GM12864 (cell line): ENCODE measurements at regions not wholly inside any gene's neighbourhood (a gene's known extent, or its start where the extent isn't known, plus 50 kb on each side); places are given as distances from the start of the nearest gene placed in this dataset.
"Not testable (repeated sequence)": the region's sequence is repeated elsewhere in the genome, so short reads cannot be mapped to it uniquely, and the experiment has no call there.

Experiments
- DNase-seq: peaks from one replicate; pipeline ENCODE4 v3.0.0-alpha.2; 2011; ENCODE audit warnings: low read depth
- H3K4me3 ChIP-seq: 2 replicates; pipeline ENCODE4 v1.5.1; 2011; ENCODE audit warnings: mild to moderate bottlenecking, low read depth, low read length, control low read depth
- TF ChIP-seq, protein P1 (sequence below): IDR thresholded peaks from 2 replicates; pipeline ENCODE4 v1.5.1; 2011; ENCODE audit warnings: low read depth, mild to moderate bottlenecking, moderate library complexity, low read length, control low read depth, inconsistent platforms; ENCODE audit errors: missing control alignments

DNA sequence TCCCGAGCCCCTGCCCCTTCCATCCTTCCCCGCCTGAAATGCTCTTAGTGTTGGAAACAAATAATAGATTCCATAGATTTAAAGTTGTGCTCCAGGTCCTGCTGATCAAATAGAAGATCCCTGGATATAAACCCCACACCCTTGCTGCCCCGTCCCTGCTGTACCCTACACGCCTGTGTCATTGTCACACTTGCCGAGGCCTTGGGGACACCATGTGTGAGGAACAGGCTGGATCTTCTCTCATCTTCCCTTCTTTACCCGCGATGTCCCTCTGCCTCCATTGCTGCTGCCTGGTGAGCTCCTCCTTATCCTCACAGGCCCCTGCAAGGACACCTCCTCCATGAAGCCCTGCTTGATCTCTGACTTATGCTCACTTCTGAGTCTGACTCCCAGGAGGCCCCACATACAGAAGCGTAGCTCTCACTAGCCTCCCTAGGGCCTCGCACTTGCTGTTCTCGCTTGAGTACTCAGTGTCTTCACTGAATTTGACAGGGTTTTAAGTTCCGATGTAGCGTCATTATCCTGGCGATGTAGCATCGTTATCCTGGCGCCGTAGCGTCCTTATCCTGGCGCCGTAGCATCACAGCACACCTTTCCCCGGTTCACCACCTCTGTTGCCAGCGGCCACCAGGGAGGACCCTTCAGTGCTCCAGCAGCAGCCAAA is 221.9 kb downstream of the NDUFA10 start:
- TF ChIP-seq, protein P1, sequence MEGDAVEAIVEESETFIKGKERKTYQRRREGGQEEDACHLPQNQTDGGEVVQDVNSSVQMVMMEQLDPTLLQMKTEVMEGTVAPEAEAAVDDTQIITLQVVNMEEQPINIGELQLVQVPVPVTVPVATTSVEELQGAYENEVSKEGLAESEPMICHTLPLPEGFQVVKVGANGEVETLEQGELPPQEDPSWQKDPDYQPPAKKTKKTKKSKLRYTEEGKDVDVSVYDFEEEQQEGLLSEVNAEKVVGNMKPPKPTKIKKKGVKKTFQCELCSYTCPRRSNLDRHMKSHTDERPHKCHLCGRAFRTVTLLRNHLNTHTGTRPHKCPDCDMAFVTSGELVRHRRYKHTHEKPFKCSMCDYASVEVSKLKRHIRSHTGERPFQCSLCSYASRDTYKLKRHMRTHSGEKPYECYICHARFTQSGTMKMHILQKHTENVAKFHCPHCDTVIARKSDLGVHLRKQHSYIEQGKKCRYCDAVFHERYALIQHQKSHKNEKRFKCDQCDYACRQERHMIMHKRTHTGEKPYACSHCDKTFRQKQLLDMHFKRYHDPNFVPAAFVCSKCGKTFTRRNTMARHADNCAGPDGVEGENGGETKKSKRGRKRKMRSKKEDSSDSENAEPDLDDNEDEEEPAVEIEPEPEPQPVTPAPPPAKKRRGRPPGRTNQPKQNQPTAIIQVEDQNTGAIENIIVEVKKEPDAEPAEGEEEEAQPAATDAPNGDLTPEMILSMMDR: no peak
- DNase-seq: no peak
- no peak overlapping the region for H3K4me3 ChIP-seq

DNA sequence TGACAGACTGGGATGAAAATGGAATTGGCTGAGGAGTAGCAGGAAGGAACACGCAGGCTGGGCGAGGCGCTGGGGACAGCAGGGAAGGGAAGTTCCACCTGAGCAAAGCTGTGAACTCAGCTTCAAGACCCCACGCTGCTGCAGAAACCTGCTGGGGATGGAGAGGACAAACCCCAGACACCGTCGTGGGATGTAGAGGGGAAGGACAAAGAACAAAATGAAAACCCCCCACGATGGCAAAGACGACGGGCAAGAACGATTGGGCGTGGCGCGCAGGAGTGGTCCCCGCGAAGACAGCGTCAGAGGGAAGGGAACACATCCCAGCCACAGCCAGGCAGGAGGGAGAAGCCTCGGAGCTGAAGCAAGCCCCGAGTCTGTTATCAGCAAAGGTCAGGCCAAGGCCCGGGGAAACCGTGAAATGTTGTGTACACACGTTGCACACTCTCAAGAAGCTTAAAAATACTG is 222.9 kb downstream of the NDUFA10 start:
- DNase-seq: no peak
- H3K4me3 ChIP-seq: no peak overlapping the region
- TF ChIP-seq, protein P1: no peak

DNA sequence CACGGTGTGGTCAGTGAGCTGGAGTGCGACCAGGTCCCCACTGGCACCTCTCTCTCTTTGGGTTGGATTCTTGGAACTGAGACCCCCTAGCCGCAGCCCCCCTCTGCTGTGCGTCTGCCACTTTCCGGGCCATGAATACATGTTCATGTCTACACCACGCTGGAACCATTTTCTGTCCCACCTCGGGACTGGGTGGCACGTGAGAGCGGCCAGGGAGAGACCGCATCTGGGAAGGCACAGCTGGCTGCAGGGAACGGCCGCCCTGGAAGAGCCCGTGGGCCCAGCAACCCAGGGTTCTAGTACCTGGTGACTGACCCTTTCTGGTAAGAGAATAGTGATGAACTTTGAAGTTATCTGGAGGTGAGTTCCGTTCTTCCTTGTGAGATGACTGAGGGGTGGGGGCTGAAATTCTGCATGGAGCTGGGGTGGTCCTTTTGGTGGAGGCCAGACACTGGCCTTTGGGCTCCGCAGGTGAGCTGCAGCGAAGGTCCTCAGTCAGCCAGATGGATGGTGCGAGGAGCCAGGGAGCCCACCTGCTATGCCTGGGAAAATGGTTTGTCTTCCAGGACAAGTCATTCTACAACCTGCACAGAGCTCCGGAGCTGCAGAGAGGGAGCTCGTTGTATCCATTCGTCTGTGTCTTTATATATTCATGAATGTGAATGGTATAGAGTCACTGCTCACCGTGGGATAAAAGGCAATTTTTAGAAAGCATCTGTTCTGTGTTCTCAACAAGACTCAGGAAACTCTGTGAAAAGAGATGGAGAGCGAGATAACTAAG is 223.5 kb downstream of the NDUFA10 start:
- H3K4me3 ChIP-seq: no peak overlapping the region
- TF ChIP-seq, protein P1: no peak
- no peak for DNase-seq

DNA sequence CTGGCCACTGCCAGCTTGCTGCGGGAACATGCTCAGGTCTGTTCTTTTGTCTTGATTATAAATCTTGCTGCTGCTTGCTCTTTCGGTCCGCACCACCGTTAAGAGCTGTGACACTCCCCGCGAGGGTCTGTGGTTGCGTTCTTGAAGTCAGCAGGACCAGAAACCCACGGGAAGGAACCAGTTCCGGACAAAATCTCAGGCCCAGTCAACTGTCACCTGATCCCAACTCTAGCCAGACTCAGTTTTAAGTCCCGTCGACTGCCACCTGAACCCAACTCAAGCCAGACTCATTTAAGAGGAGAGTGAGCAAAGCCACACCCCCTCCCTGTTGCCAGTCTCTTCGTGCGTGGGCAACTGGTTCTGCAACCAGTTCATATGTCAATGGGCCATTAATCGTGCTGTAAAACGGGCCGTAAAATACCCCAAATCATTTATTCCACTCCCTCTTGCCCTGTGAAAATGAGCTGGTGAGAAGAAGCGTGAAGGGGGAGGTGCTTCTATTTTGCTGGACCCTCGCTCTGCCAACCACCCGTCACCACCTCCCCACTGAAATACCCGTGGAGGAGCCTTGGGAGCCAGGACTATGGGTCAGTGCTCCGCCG is 224.3 kb downstream of the NDUFA10 start:
- no peak overlapping the region for H3K4me3 ChIP-seq
- TF ChIP-seq, protein P1: no peak
- DNase-seq: no peak

DNA sequence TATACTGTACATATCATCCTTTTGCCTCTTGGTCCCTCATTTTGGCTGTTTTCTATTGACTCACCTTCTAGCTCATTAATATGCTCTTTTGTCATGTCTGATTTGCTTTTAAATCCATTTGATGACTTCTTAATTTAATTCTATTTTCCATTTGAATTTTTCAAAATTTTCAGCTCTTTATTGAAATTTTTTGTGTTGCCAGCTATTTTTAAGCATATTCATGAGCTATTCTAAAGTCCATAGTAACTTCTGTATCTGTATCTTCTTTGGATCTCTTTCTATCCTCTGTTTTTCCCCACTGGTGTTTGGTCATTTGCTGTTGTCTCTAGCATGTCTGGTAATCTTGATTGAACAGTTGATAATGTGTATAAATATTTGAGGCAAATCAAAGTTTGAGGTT is 227.8 kb downstream of the NDUFA10 start:
- no peak overlapping the region for H3K4me3 ChIP-seq
- no peak for DNase-seq
- TF ChIP-seq, protein P1: no peak

DNA sequence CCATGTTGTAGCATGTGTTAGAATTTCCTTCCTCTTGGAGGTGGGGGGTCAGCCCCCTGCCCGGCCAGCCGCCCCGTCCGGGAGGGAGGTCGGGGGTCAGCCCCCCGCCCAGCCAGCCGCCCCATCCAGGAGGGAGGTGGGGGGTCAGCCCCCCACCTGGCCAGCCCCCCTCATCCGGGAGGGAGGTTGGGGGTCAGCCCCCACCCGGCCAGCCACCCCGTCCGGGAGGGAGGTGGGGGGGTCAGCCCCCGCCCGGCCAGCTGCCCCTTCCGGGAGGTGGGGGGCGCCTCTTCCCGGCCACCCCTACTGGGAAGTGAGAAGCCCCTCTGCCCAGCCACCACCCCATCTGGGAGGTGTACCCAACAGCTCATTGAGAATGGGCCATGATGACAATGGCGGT is 229.4 kb downstream of the NDUFA10 start:
- not testable (repeated sequence) for DNase-seq, H3K4me3 ChIP-seq

DNA sequence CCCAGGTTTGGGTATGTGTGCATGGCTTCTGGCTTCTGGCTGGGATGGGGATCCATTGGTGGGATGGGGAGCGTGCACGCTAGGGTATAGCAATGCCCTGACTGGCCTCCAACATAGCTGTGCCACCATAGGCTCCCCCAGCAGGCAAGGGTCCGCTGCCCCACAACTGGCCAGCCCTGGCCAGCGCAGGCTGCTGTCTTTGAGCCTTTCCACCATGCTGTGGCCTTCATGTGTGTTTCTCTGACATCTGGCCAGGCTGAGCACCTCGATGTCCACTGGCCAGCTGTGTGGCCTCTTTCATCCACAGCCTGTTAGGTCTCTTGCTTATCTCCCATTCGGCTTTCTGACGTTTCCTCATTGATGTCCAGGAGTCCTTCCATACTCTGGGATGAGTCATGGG is 231.3 kb downstream of the NDUFA10 start:
- no peak for DNase-seq
- H3K4me3 ChIP-seq: no peak overlapping the region
- TF ChIP-seq, protein P1: no peak
